Ecto neural progenitor cell (in vitro differentiated cells): ENCODE measurements at regions not wholly inside any gene's neighbourhood (a gene's known extent, or its start where the extent isn't known, plus 50 kb on each side); places are given as distances from the start of the nearest gene placed in this dataset.

ENCODE experiments used
- DNase-seq: peaks from one replicate; pipeline ENCODE4 v3.0.0-alpha.2; 2018; ENCODE audit warnings: low spot score

- no peak for DNase-seq
Measured at GRCh38 chr4:175947117-175947722, 118.4 kb upstream of the WDR17 start.

- no peak for DNase-seq
Measured at GRCh38 chr4:175951794-175952193, 113.8 kb upstream of the WDR17 start.

- no peak for DNase-seq
Measured at GRCh38 chr4:175953116-175953515, 112.5 kb upstream of the WDR17 start.

DNA sequence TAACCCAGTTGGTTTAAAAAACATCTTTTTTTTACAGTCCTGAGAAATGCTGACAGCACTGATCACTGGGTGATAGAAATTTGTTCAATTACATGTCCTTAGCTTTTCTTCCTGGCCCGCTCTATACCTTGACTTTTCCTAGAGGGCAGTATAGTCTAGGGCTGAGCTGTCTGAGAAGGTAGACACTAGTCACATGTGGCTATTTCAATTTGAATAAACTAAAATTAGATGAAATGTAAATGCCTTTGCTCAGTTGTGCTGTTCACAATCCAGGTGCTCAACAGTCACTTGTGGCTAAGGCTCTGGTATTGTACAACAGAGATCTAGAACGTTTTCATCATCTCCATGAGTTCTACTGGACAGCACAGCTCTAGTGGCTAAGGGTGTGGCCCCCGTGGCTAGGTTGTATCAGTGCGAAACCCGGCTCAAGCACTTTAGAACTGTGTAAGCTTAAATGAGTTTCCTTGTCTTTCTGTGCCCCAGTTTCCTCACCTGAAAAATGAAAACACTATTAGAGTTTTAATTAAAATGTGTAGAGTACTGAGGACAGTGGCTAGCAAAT lies 111.6 kb upstream of the WDR17 start:
- no peak for DNase-seq

GRCh38 chr4:175954685-175955084 lies 111.0 kb upstream of the WDR17 start:
- DNase-seq: no peak

GRCh38 chr4:175961604-175962003 lies 104.0 kb upstream of the WDR17 start:
- DNase-seq: no peak

GRCh38 chr4:175970072-175970471 lies 95.6 kb upstream of the WDR17 start:
- no peak for DNase-seq

DNA sequence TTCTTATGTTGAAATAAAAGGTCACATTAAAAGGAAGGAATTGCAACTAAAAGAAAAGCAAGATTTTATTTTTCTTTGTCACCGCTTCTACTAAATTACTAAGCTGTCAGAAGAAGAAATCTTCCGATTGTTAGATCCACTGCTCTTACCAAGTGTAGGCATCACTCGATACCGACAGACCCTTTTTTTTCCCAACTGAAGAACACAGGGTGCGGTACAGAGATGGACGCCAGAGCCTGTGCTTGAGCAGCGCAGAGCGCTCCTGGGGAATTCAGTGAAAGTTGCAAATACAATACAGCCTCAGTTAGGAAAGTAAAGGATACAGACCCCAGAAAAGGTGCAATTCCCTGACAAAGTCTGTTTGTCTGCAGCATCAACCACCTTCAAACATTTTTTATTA lies 94.9 kb upstream of the WDR17 start:
- no peak for DNase-seq

DNA sequence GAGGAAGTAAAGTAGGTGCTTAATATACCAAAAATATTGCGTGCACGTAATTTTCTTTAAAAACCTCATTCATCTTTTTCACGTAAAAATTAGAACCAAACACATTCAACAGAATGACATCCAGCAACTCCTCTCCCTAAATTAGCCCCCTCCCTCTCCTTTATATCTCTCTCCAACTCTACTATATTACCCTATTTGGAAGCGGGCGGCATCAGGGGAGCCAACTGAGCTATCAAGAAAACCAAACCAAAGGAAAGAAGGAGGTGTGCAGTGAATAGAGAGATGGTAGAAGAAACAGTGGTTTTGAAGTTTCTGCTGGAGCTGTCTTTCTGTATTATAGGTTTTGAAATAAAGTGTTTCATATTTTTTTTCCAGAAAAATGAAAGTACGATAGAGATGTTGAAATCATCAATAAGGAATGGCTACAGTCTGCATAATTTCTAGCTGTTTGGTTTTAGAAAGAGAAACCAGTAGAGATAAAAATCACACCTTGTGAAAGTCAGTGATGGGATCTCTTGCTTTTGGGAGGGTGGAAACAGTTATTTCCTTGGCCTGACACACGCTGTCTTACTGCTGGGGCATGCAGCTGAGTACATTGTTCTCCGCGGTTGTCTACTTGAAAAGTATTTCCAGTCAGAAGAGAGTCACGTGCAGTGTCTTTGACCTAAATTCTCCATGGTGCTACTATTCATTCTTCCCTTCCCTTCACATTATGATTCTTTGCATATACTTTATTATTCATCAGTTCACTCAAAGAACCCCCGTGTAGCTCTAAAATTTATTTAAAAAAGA lies 94.1 kb upstream of the WDR17 start:
- no peak for DNase-seq

DNA sequence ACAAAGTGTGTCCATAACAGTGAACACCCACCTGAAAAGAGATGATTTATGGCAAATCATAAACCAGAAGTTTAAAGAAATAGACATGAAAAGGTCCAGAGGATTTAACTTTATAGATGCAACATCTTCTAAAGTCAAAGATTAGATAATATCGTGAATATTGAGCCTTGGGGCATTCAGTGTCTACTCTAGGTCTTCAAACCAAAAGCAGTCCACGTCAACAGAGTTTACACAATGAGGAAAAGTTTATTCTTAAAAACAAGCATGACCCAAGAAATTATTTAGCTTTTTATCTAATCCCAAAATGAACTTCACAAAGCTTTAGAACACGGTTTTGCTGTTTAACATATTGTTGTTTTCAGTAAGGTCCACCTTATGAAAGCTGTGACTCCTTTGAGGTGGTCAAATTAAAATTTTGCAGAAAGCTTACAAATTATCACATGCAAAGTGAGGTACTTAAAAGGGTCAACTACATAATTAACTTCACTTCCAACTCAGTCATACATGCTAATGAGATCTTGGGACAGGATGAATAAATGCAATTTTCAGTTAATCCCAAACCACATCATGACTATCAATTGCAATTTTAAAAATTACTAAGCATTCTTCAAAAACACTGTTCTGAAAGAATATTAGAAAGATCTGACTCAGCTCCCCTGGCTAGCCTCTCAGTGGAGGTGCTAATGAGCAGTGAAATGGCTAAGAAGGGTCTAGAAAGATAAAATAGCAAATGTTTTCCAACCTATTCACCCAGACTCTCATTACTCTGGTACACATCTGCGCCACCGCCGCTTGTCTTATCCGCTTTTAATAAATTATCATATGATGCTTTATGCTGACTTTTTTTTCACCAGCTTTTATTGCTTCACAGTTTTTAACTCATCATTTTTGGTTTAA lies 92.4 kb upstream of the WDR17 start:
- no peak for DNase-seq

GRCh38 chr4:175983636-175984035 lies 82.0 kb upstream of the WDR17 start:
- no peak for DNase-seq

- no peak for DNase-seq
Measured at GRCh38 chr4:175986668-175987067, 79.0 kb upstream of the WDR17 start.

DNA sequence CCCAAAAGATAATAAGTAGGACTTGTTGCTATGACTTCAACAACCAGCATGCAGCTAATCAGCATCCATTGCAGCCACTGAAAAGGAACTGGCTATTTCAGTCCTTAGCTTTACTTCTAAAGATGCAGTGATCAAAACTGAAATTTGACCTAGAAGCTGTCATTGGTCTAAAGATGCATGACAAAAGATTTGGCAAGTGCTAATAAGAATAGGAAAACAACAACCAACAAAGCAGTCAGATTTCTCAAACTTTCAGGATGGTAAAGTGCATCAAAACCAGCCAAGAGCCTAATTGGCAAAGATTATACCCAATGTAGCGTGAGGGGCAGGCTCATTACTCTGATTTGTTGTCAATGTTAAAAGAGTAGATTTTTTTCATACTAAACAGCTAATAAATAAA lies 77.1 kb upstream of the WDR17 start:
- DNase-seq: no peak

DNA sequence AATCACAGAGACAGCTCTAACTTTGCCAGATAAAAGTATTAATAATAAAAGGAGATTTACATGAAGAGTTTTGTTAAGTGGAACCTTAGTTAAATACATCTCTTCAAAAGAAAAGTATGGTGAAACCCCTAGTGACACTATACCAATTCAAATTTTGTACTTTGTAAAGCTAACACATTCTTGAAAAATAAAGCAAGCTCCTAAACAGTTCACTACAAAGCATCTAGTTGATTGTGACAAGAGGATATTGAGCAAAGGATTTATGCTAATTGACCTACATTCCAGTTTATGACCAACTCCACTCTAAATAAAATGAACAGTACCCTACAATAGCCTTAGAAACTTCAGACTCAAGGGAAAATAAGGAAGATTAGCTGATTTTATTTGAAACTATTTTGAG lies 69.4 kb upstream of the WDR17 start:
- no peak for DNase-seq

- DNase-seq: no peak
Measured at GRCh38 chr4:175997291-175997690, 68.3 kb upstream of the WDR17 start.

DNA sequence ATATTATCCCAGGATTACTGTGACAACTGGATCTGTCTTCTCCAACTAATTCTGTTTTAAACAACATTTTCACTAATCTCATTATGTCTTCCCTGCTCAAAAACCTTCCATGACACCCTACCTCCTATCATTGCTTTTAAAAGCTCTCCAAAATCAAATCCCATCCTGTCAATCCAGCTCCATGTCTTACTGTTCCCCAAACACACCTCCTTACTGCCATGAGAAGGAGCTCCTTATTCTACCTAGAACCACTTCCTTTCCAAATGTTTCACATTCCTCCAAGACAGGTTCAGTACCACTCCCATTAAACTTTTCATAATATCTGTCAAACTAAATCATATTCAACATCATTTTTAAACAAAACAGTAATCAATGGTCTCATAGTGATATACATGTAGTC lies 66.9 kb upstream of the WDR17 start:
- DNase-seq: no peak

DNA sequence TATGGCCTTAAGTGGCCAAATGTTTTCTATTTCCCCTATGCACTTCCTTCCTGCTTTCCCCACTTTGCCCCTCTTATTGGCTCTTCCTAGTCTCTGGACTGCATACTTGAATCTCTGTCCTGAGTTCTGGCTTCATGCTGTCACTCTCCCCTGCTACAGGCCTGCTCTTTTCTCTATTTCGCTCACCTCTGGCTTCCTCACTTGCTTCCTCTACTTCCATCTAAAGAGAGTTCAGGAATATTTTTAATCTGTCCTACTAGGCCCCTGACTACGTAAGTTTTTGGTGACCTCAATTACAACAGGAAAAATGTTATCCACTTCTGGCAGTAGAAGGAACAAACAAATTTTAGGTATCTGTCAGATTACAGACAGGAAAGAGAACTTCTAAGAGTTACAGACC lies 65.7 kb upstream of the WDR17 start:
- DNase-seq: no peak

- peak; percentile 81 for DNase-seq
Measured at GRCh38 chr4:176001151-176002006, 64.3 kb upstream of the WDR17 start.

DNA sequence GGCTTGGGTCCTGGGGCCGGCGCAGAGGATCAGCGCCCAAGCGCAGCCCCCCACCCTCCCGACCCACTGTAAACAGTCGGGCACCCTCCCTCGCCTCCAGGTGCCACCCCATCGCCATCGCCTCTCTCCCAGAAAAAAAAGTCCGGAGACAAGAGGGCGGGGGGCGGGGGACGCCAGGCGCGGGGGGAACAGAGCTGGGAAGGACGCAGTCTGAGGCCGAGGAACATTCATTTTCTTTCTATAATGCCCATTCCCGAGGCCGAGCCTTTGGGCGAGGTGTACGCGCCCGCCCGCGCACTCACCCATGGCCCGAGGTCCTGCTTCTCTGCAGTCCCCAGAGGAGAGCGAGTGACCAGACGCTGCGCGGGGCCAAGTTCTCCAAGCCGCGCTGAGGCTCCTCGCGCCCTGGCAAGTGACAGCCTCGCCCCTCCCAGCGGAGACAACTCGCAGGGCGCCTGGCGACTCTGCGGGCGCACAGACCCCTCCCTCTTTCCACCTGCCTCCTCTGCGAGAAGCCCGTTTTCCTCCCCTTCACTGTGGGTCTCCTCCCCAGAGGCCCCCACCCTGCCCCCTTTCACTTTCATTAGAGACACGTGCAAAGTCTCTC lies 63.5 kb upstream of the WDR17 start:
- peak; percentile 76 for DNase-seq

- DNase-seq: no peak
Measured at GRCh38 chr4:176005766-176006165, 59.9 kb upstream of the WDR17 start.

GRCh38 chr4:176009254-176009653 lies 56.4 kb upstream of the WDR17 start:
- DNase-seq: no peak
